ENCODE measurements at regions not wholly inside any gene's neighbourhood (a gene's known extent, or its start where the extent isn't known, plus 50 kb on each side); places are given as distances from the start of the nearest gene placed in this dataset.

DNA sequence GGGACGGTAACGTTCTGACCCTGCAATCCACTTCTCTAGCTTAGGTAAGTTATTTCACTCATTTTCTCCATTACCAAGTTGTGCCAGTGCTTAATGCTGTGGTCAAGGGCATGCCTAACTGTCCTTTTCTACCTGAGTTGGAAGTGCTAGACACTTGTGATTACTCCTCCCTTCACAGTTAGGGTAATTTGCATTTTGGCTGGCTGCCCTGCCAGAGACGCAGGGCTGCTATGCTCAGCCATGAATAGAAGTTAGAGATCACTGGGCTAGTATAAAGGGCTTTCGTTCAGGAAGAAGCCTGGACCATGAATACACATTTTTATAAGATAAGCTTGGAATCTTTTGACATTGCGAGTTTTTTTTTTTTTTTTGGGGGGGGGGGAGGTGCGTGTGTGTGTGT lies 633.2 kb upstream of the NEGR1 start:
- peak; percentile 21 to 51 for DNase-seq

DNA sequence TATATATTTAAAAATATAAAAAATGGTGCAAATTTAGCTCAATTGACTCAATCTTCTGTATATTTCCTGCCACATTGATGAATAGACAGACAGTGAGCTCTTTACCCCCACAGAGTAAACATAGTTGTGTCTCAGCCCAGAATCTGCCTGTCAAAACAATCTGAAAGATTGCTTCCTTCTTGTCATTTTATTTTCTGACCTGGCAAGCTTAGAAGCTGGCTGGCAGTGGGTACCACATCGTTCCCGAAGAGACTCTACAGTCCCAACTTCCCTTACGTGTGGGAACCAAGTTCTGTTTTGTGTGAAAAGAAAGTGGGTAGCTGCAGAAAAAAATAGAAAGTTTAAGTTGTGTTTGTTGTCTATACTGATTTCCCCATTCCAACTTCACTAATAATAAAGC lies 629.3 kb upstream of the NEGR1 start:
- DNase-seq, result no peak

DNA sequence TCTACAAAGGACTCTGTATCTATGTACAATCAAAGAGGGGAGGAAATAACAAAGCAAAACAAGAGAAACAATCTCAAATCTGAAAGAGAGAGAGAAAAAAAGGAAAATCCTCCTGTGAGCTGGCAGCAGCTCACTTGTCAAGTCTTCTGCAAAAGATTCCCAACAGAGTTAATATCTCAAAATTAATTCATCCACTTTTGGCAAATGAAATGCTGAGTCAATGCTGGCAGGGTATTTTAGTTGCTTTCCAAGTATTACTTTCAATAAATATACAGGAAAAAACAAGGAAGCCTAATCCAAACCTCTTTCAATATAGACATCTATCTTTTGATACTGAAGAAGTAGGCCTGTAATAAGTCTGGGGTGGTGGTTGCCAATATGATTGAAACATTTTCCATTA lies 613.9 kb upstream of the NEGR1 start:
- DNase-seq, result no peak

DNA sequence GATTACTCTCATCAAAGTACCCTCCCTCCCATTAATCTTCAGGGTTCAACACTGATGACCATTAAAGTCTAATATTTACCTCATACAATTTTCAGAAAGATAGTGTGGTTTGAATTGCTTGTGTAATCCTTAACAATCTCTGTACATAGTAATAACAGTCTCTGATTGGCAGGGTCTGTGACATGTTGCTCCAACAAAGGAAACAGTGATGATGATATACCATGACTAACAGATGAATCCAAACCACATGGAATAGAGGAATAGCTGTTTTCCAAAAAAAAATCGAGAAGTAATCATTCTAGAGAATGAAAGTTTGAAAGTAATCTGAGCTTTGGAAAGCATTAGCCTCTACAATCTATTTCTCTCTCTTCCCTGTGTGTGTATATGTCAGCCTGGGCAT lies 610.1 kb upstream of the NEGR1 start:
- DNase-seq, result no peak

DNA sequence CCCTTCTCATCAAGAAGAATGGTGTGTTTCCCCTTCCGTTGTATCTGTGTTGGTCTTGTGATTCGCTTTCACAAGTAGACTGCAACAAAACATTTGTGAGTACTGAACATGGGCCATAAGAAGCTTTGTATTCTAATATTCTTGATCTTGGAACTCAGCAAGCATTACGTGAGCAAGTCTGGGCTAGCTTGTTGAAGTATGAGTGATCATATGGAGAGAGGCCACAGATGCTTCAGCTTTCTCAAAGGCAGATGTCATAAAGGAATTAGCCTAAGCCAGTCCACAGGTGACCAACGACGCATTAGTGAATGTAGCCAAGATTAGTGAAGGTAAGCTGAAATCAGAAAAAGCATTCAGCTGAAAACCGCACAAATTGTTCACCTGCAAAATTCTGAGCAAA lies 609.6 kb upstream of the NEGR1 start:
- no peak for DNase-seq

- DNase-seq, result no peak
These were observed 603.5 kb upstream of the NEGR1 start for GRCh38 chr1:72885841-72886240.

DNA sequence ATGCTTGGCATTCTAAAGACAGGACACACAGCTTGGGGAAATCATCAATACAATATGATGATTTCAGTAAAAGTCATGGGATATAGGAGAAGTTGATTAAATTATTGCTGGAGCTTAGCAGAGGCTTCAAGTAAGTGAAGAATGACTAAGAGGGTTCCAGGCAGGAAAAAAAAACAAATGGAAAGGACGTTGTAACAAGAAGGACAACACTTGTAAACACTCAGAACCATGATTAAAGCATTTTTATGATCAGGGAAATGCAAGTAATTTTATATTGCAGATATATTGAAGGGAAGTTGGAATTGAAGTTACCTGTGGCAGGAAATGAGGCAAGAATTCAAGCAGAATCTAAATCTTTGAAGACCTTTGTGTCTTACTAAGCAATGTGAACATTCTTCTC lies 602.7 kb upstream of the NEGR1 start:
- DNase-seq, result no peak

DNA sequence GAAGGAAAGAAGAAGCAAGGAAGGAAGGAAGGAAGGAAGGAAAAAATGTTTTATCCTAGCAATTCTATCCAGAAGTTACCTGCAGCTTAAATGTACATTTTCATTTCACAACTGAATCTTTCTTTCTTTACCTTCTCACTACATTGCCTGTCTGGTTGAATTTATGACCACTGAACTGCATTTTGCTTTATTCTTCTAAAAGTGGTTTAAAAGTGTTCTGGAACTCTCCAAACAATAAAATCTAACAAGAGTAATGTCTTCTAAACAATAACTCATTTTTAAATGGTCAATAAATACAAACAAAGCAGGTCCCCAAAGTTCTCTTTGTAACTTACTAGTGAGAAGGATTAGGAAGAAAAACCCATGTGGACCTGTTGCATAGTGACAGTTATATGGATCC lies 587.5 kb upstream of the NEGR1 start:
- no peak for DNase-seq

DNA sequence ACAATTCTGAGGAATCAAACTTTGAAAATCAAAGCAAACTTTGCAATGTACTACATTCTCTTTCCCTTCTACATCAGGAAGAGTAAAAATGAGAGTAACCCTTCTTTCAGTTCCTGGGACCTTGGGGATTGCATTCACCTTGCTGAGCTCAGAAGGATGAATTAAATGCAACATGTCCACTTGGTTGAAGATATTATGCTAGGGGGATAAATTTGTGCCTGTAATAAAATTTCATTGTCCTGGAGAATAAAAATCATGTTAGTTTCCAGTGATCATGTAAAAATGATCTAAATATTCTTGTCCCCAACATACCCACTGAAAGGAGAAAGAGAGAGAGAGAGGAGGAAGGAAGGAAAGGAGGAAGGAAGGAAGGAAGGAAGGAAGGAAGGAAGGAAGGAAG lies 587.1 kb upstream of the NEGR1 start:
- DNase-seq, result no peak

- peak; percentile 54 to 70 for DNase-seq
These were observed 569.3 kb upstream of the NEGR1 start for GRCh38 chr1:72851597-72851996.

GRCh38 chr1:72848997-72849396 lies 566.7 kb upstream of the NEGR1 start:
- no peak for DNase-seq

- no peak for DNase-seq
These were observed 565.3 kb upstream of the NEGR1 start for GRCh38 chr1:72847651-72848050.

DNA sequence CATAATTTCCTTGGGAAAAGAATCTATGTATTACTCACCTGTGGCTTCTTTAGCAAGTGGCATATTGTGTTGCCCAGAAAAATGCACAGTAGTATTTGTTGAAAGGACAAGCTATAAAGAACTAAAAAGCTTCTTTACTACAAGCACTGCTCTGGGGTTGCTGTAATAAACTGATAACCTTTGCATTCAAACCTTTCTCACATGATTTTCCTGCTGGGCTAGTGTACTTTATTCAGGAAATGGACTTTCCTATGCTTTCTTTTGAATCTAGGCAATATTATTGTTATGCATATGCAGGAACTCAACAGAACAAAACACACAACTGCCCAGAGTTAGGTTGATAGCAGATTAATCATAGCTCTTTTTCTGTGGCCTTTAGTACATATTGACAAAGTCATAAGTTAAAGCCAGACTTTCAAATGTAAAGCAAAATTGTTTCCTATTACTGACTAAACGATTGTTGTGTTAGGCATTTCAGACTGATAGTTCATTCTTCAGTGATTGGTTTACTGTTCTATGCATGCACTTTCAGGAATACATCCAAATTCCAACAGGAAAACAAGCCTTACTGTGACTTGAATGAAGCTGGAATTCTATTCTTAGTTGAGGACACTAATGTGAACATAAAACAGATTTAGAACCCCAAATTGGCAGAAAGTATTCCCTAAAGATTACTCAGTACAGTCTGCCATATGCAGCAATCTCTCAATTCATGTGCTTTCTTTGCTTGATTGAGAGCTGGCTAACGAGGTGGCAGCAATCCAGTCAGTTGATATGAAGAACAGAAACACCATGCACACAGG lies 564.3 kb upstream of the NEGR1 start:
- no peak for DNase-seq

- no peak for DNase-seq
These were observed 563.6 kb upstream of the NEGR1 start for GRCh38 chr1:72845981-72846380.

DNA sequence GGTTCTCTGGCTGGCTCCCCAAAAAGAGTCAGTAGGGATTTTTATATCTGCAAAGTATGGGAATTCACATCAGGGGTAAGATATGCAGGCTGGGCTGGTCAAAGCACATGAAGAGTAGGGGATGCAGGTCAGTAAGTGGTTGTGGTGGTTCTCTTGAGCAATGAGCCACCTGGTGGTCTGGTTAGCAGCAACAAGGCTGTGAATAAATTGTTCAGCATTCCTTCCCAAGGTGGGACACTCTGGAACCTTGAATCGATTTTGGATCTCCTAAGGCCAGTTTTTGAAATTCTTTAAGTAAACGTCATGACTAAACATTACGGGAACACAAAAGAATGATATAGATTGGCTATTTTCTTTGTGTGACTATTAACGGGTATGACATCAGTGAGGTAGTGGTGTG lies 563.0 kb upstream of the NEGR1 start:
- DNase-seq, result no peak

- no peak for DNase-seq
These were observed 555.4 kb upstream of the NEGR1 start for GRCh38 chr1:72837781-72838180.

- DNase-seq, result no peak
These were observed 548.5 kb upstream of the NEGR1 start for GRCh38 chr1:72830606-72831390.

GRCh38 chr1:72827278-72827677 lies 544.9 kb upstream of the NEGR1 start:
- DNase-seq, result no peak

DNA sequence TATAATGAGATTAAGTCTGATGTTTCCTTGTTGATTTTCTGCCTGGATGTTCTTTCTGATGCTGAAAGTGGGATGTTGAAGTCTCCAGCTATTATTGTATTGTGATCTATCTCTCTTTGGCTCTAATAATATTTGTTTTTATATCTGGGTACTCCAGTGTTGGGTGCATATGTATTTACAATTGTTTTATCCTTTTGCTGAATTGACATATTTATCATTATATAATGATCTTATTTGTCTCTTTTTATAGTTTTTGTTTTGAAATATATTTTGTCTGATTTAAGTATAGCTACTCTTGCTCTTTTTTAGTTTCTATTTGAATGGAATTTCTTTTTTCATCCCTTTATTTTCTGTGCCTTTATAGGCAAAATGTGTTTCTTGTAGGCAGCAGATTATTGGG lies 522.2 kb upstream of the NEGR1 start:
- DNase-seq, result no peak

DNA sequence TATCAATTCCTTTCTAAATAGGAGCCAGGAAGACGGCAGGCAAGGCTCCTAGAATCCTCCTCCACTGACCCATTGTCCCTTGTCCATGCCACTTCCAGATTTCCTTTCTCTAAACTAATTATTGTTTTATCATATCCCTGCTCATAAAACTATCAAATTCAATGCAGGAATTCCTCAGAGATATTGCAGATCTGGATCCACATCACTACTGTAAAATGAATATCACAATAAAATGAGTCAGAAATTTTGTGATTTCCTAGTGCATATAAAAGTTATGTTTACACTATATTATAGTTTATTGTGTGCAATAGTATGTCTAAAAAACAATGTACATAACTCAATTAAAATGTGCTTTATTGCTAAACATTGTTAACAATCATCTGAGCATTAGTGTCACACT lies 498.7 kb upstream of the NEGR1 start:
- no peak for DNase-seq

DNA sequence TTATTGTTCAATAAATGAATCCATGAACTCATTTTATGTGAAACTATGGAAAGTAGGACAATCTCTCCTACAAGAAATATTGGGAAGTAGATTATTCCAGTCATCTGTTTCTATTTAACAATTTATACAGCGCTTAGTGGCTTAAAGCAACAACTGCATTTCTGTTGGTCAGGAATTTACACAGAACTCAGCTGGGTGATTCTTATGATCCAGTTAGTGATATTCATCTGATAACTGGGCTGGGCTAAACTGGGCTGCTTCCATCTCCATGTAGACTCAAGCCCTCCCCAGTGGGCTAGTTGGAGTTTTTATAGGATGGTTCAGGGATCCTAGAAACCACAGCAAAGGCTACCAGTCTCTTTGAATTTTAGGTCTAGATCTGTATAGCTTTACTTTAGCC lies 497.9 kb upstream of the NEGR1 start:
- no peak for DNase-seq

DNA sequence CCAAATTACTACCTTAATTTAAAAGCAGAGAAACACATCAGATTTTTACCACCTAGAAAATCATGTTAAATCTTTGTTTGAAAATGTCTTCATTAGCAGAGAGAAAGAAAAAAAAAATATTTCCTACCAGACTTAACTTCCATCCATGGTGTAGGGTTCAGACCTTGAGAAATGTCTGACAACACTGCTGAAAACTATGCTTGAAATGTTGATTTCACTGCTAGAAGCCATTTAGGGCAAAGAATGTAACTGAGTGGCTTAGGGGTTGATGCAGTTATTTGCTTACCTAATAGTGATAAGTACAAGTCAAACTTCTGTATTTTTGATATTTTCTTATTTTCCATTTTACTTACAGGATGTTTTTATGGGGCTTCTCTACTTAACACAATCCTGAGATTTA lies 495.6 kb upstream of the NEGR1 start:
- DNase-seq, result no peak

DNA sequence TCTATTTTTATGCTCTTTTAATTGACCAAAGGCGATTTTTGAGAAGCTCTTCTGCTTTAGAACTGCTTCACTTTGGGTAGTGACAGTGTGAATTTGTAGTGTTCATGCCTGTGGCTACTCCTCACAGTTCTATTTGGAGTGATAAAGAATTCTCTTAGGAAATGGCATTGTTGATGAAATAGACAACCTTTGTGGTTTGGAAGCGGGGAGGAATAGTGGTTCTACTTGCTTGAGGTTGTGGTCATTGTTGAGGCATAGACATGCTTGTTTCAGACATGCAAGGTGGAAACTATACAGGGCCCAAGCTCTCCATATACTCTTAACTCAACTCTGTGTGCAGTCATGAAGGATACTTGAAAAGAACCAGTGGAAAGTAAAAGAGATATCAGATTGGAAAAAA lies 481.1 kb upstream of the NEGR1 start:
- DNase-seq, result no peak

DNA sequence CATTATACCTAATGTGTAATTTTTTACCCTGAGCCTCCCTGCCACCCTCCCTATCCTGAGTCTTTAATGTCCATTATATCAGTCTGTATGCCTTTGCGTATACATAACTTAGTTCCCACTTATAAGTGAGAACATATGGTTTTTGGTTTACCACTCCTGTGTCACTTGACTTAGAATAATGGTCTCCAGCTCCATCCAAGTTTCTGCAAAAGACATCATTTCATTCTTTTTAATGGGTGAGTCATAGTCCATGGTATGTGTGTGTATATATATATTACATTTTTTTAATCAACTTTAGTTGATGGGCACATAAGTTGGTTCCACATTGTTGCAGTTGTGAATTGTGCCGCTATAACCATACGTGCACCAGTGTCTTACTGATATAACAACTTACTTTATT lies 477.1 kb upstream of the NEGR1 start:
- DNase-seq, result no peak

DNA sequence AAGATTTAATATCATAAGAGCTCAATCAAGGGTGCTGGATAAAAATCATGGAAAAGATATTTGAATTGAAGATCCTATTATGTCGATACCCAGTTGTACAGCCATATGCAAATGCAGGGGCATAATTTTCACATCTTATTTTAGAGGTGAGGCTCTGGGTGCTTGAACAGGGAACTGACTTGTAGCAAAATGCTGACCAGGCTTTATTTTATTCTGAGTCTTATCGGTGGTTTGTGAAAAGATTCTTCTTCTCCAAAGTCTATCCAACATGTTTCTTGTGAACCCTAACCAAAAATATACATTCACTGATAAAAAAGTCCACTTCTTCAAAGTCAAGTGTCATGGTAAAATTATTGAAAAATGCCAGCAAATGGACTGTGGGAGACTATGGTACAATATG lies 475.5 kb upstream of the NEGR1 start:
- DNase-seq, result no peak
